H1 (cell line): ENCODE measurements at regions not wholly inside any gene's neighbourhood (a gene's known extent, or its start where the extent isn't known, plus 50 kb on each side); places are given as distances from the start of the nearest gene placed in this dataset.

Source experiments
- CBX5 ChIP-seq: fragments of 300-800, 300-1000 bp; sonication (generic); IDR thresholded peaks from 2 replicates; pipeline ENCODE4 v1.7.1; 2016; ENCODE audit warnings: antibody characterized with exemption, low read length, low read depth
- CEBPB ChIP-seq: IDR thresholded peaks from 2 replicates; pipeline ENCODE4 v1.6.1; 2012; ENCODE audit warnings: low read depth, low read length

DNA sequence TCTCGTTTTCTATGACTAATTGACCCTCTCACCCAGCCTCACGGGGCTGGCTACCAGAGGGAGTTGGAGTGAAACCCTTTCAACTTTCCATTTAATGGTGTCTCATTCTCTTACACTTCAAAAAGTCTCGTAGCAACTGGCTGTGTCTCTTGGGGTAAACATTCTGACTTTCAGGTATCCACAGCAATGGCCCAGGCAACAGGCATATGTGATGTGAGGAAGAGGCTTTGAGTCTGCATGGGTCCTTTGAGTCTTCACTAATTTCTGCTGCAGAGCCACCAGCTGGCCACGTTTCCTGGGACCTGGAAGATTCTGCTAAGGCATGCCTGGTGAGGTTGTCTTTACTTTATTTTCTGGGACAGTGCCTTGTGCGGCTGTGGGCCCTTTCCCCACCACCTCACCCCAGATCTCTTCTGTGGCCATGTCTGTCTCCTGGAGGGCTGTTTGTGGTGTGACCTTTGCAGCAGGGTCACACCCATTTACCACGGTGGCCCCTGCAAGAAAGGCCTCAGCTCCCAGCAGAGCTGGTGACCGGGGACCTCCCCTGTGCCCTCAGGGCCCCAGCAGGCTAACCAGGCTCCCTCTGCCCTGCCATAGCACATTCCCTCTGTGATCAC lies 112.5 kb upstream of the FRG1 start:
- no peak for TF ChIP-seq CBX5
- no peak for TF ChIP-seq CEBPB
